BE2C (cell line): ENCODE measurements at regions not wholly inside any gene's neighbourhood (a gene's known extent, or its start where the extent isn't known, plus 50 kb on each side); places are given as distances from the start of the nearest gene placed in this dataset.

Source experiments
- DNase-seq: peaks from one replicate; pipeline ENCODE4 v3.0.0-alpha.2; 2020
- H3K27me3 ChIP-seq: fragments of 250-450 bp; sonication (Bioruptor Pico); 2 replicates; pipeline ENCODE4 v1.5.1; 2020; ENCODE audit warnings: mild to moderate bottlenecking
- H3K36me3 ChIP-seq: fragments of 250-450 bp; sonication (Bioruptor Pico); 2 replicates; pipeline ENCODE4 v1.5.1; 2020; ENCODE audit warnings: mild to moderate bottlenecking
- H3K4me1 ChIP-seq: fragments of 250-450 bp; sonication (Bioruptor Pico); 2 replicates; pipeline ENCODE4 v1.5.1; 2020
- H3K4me3 ChIP-seq: 2 replicates; pipeline ENCODE4 v1.5.1; 2011; ENCODE audit warnings: low read depth, low read length
- H3K9me3 ChIP-seq: fragments of 250-450 bp; sonication (Bioruptor Pico); 2 replicates; pipeline ENCODE4 v1.5.1; 2020
- TF ChIP-seq, protein P1 (sequence below): IDR thresholded peaks from 2 replicates; pipeline ENCODE4 v1.5.1; 2012; ENCODE audit warnings: mild to moderate bottlenecking, low read depth, low read length

DNA sequence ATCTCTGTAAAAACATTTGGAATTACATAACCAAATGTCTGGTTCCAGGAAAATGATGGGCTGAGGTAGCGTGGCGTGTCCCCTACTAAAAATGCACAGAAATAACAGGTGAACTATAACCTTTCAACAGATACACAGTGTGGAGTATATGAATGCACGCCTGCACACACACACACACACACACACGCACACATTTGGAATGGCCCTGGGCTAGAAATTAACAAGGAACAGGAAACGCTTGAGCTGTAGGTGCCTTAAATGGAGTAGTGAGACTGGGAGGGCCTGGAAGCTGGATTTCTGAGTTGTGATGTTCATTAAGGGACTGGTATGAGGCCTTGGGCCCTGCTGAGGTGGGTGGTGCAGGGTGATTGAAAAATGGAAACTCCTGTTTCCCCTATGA, 246.5 kb upstream of the C1orf174 start:
- Histone ChIP-seq H3K4me1 (no peaks in the 10 kb centered on the region), H3K36me3 (no peaks in the 10 kb centered on the region), H3K27me3 (no peaks in the 10 kb centered on the region), H3K4me3 (no peak overlapping the region), H3K9me3 (no peaks in the 10 kb centered on the region)
- TF ChIP-seq, protein P1, sequence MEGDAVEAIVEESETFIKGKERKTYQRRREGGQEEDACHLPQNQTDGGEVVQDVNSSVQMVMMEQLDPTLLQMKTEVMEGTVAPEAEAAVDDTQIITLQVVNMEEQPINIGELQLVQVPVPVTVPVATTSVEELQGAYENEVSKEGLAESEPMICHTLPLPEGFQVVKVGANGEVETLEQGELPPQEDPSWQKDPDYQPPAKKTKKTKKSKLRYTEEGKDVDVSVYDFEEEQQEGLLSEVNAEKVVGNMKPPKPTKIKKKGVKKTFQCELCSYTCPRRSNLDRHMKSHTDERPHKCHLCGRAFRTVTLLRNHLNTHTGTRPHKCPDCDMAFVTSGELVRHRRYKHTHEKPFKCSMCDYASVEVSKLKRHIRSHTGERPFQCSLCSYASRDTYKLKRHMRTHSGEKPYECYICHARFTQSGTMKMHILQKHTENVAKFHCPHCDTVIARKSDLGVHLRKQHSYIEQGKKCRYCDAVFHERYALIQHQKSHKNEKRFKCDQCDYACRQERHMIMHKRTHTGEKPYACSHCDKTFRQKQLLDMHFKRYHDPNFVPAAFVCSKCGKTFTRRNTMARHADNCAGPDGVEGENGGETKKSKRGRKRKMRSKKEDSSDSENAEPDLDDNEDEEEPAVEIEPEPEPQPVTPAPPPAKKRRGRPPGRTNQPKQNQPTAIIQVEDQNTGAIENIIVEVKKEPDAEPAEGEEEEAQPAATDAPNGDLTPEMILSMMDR, result no peak
- DNase-seq, result no peak

DNA sequence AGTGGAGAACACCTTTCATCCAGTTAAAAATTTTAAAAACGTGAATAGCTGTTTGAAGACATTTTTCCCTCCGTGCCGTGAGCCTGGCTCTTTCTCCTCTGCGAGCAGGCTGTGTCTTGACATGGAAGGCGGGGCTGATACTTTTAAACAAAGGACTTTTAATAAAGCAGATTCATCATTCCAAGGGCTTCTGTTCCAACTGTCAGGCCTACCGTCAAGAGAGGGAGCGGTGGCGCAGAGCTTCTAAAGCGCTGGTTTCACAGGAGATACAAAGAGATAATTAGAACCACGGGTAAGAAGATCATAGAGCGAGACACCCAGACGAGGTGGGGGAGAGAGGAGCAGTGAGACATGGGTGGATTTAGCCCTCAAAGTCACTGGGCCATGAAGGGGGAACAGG, 247.4 kb upstream of the C1orf174 start:
- no peaks in the 10 kb centered on the region for H3K36me3 ChIP-seq
- DNase-seq, result no peak
- TF ChIP-seq, protein P1, result no peak
- H3K4me3 ChIP-seq, result no peak overlapping the region
- H3K27me3 ChIP-seq, result no peaks in the 10 kb centered on the region
- H3K4me1 ChIP-seq, result no peaks in the 10 kb centered on the region
- H3K9me3 ChIP-seq, result no peaks in the 10 kb centered on the region

DNA sequence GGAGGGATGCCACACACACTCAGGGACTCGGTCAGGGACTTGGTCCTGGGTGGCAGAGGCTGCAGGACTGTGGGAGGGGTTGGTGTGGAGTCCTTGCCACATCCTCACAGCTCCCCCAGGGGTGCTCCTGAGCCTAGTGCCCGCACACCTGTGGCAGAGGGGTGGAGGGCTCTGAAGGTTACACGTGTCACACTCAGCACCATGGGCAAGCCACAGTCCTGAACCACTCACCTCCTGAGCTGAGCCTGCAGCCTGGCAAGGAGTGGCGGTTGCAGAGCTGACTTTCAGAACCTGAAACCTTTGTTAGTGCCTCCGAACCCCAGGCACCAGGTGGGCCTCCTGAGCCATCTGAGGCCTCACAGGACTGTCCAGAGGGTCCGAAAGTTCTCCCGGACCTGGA, 249.2 kb upstream of the C1orf174 start:
- Histone ChIP-seq H3K9me3 (no peaks in the 10 kb centered on the region), H3K27me3 (no peaks in the 10 kb centered on the region), H3K36me3 (no peaks in the 10 kb centered on the region), H3K4me3 (no peak overlapping the region), H3K4me1 (no peaks in the 10 kb centered on the region)
- TF ChIP-seq, protein P1, result no peak
- no peak for DNase-seq

DNA sequence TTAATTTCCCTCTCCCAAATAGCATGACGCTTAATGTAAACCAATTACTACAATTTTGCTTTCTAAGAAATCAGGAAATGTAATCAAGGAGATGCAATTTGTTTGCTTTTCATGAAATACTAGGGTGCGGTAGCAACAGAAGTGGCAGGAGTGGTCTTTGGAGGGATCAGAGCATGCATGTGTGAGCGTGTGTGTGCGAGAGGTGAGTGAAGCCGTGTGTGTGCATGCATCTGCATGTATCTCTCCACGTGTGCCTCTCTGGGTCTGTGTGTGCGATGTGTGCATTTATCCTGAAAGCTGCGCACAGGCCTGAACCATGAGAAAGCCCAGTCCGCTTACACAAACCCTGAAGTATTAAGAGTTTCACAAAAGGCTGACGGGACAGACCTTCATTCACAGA, 249.8 kb upstream of the C1orf174 start:
- TF ChIP-seq, protein P1, result no peak
- no peaks in the 10 kb centered on the region for H3K36me3 ChIP-seq
- no peak for DNase-seq
- no peaks in the 10 kb centered on the region for H3K27me3 ChIP-seq
- H3K4me3 ChIP-seq, result no peak overlapping the region
- H3K4me1 ChIP-seq, result no peaks in the 10 kb centered on the region
- H3K9me3 ChIP-seq, result no peaks in the 10 kb centered on the region

DNA sequence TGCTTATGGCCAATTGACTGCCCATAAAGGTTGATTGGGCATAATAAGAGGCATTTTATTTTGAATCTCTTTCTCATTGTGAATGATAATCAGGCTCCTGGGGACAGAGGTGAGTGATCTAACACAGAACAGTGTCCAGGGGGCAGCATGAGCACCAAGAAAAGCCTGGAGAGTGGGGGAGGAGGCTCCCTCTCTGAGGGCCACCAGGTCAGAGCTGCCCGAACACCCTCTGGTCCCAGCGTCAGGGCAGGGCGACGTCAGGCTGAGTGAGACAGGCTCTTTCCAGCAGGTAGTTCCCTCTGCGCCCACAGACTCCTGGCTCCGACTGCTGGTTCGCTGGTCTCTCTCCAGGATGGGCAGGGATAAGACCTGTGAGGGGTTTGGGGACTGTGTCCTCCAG, 250.2 kb upstream of the C1orf174 start:
- Histone ChIP-seq H3K9me3 (no peaks in the 10 kb centered on the region), H3K4me3 (no peak overlapping the region), H3K4me1 (no peaks in the 10 kb centered on the region), H3K36me3 (no peaks in the 10 kb centered on the region), H3K27me3 (no peaks in the 10 kb centered on the region)
- no peak for DNase-seq
- TF ChIP-seq, protein P1, result no peak

DNA sequence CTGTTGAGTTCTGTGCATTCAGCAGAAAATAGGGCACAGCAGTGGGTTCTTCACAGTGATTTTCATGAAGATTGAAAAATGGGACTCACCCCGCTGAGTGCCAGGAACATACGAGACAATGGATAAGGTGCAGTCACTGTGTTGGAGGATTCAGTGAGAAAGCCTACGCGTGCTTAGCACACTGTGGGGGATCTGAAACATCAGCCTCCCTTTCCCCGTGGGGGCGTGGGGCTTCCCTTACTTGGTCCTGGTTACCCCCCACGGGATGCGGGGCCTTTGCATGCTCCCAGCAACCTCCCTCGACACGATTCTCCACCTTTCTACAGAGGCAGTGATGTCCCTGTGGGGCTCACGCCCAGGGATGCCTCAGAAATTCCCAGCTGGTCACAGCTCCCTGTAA, 252.2 kb upstream of the C1orf174 start:
- DNase-seq, result no peak
- Histone ChIP-seq H3K4me3 (no peak overlapping the region), H3K4me1 (no peaks in the 10 kb centered on the region), H3K27me3 (no peaks in the 10 kb centered on the region), H3K9me3 (no peaks in the 10 kb centered on the region), H3K36me3 (no peaks in the 10 kb centered on the region)
- TF ChIP-seq, protein P1, result no peak
